SK-N-SH treated with all-trans-retinoic acid at 6 μM for 48 hours (cell line): ENCODE measurements at regions not wholly inside any gene's neighbourhood (a gene's known extent, or its start where the extent isn't known, plus 50 kb on each side); places are given as distances from the start of the nearest gene placed in this dataset.

Source experiments
- ATAC-seq: fragments of 200-7000 bp; cut with Tn5 transposase; 3 replicates; pipeline ENCODE4 v1.9.1; 2020; ENCODE audit warnings: mild to moderate bottlenecking, moderate library complexity
- ARNTL ChIP-seq: fragments of 450-650 bp; formaldehyde crosslinking; IDR thresholded peaks from 2 replicates; pipeline ENCODE4 v1.5.0; 2020; ENCODE audit warnings: low read depth, mild to moderate bottlenecking, moderate library complexity, borderline replicate concordance
- BACH2 ChIP-seq: fragments of 250-450 bp; sonication (Bioruptor Pico); IDR thresholded peaks from 2 replicates; pipeline ENCODE4 v1.9.0; 2021; ENCODE audit warnings: mild to moderate bottlenecking, borderline replicate concordance
- CREB5 ChIP-seq: fragments of 250-450 bp; sonication (Bioruptor Pico); IDR thresholded peaks from 2 replicates; pipeline ENCODE4 v1.5.1; 2020; ENCODE audit warnings: low read depth, mild to moderate bottlenecking, moderate library complexity
- CSDC2 ChIP-seq: fragments of 250-450 bp; sonication (Bioruptor Pico); IDR thresholded peaks from 2 replicates; pipeline ENCODE4 v1.5.0; 2020; ENCODE audit warnings: mild to moderate bottlenecking, moderate library complexity
- ESRRG ChIP-seq: fragments of 250-450 bp; sonication (Bioruptor Pico); IDR thresholded peaks from 2 replicates; pipeline ENCODE4 v1.6.1; 2021; ENCODE audit warnings: mild to moderate bottlenecking
- GLIS3 ChIP-seq: fragments of 250-450 bp; sonication (Bioruptor Pico); IDR thresholded peaks from 2 replicates; pipeline ENCODE4 v1.5.0; 2020; ENCODE audit warnings: mild to moderate bottlenecking, moderate library complexity
- ISL1 ChIP-seq: fragments of 250-450 bp; sonication (Bioruptor Pico); IDR thresholded peaks from 2 replicates; pipeline ENCODE4 v2.1.2; 2022; ENCODE audit warnings: mild to moderate bottlenecking, moderate library complexity
- OSR1 ChIP-seq: fragments of 250-450 bp; sonication (Bioruptor Pico); IDR thresholded peaks from 2 replicates; pipeline ENCODE4 v1.8.0; 2022; ENCODE audit warnings: moderate library complexity, mild to moderate bottlenecking, inconsistent platforms
- POU6F1 ChIP-seq: fragments of 250-450 bp; sonication (Bioruptor Pico); IDR thresholded peaks from 2 replicates; pipeline ENCODE4 v1.8.0; 2021; ENCODE audit warnings: low read depth, mild to moderate bottlenecking, moderate library complexity, borderline replicate concordance
- RARB ChIP-seq: fragments of 250-450 bp; sonication (Bioruptor Pico); IDR thresholded peaks from 2 replicates; pipeline ENCODE4 v1.8.0; 2021; ENCODE audit warnings: mild to moderate bottlenecking, moderate library complexity
- SNAI2 ChIP-seq: fragments of 250-450 bp; sonication (Bioruptor Pico); IDR thresholded peaks from 2 replicates; pipeline ENCODE4 v1.5.0; 2020; ENCODE audit warnings: mild to moderate bottlenecking, moderate library complexity
- TCF4 ChIP-seq: fragments of 250-450 bp; sonication (Bioruptor Pico); IDR thresholded peaks from 2 replicates; pipeline ENCODE4 v1.8.0; 2021; ENCODE audit warnings: mild to moderate bottlenecking, moderate library complexity, borderline replicate concordance
- TOX ChIP-seq: fragments of 250-450 bp; sonication (Bioruptor Pico); IDR thresholded peaks from 2 replicates; pipeline ENCODE4 v1.8.0; 2021; ENCODE audit warnings: mild to moderate bottlenecking, moderate library complexity, borderline replicate concordance
- ZC3H10 ChIP-seq: fragments of 250-450 bp; sonication (Bioruptor Pico); IDR thresholded peaks from 2 replicates; pipeline ENCODE4 v1.5.1; 2021; ENCODE audit warnings: mild to moderate bottlenecking, moderate library complexity
- ZFP3 ChIP-seq: fragments of 250-450 bp; sonication (Bioruptor Pico); IDR thresholded peaks from 2 replicates; pipeline ENCODE4 v1.5.0; 2020; ENCODE audit warnings: mild to moderate bottlenecking, moderate library complexity
- ZFP30 ChIP-seq: fragments of 450-650 bp; formaldehyde crosslinking; IDR thresholded peaks from 2 replicates; pipeline ENCODE4 v1.5.0; 2022; ENCODE audit warnings: mild to moderate bottlenecking, moderate library complexity
- ZNF565 ChIP-seq: fragments of 450-650 bp; formaldehyde crosslinking; conservative IDR thresholded peaks from 2 replicates; pipeline ENCODE4 v1.5.0; 2020; ENCODE audit warnings: low read depth, mild to moderate bottlenecking, moderate library complexity
- ZNF8 ChIP-seq: fragments of 450-650 bp; formaldehyde crosslinking; IDR thresholded peaks from 2 replicates; pipeline ENCODE4 v1.5.0; 2020; ENCODE audit warnings: mild to moderate bottlenecking, moderate library complexity
- TF ChIP-seq, protein P1 (sequence below): fragments of 250-450 bp; sonication (Bioruptor Pico); IDR thresholded peaks from 2 replicates; pipeline ENCODE4 v1.5.1; 2021; ENCODE audit warnings: mild to moderate bottlenecking, moderate library complexity
- TF ChIP-seq, protein P2 (sequence below): fragments of 250-450 bp; sonication (Bioruptor Pico); IDR thresholded peaks from 2 replicates; pipeline ENCODE4 v1.8.0; 2020; ENCODE audit warnings: mild to moderate bottlenecking, moderate library complexity, borderline replicate concordance
- TF ChIP-seq, protein P3 (sequence below): fragments of 250-450 bp; sonication (Bioruptor Pico); IDR thresholded peaks from 2 replicates; pipeline ENCODE4 v1.5.0; 2020; ENCODE audit warnings: mild to moderate bottlenecking, moderate library complexity

DNA sequence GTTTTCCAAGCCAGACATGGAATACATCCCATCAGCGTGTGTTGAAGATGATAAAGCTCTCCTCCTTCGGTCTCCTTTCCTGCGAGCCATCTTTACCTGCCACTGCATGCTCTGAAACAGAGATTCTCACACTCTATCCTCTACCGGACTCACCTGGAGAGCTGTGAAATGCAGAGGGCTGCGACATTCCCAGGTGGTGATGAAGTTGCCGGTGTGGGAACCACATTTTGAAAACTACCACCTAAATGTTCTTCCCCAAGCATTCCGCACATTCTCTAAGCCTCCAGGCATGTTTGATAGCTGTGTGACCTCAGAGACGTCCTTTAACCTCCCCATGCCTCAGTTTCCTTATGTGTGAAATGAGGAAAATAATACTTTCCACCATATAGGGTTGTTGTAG lies 226.2 kb upstream of the RAB6C start (continued):
- no peak for TF ChIP-seq SNAI2 (CRISPR knock-in tag)
- TF ChIP-seq CREB5 (CRISPR knock-in tag), result no peak

GRCh38 chr2:129754421-129754820 lies 225.0 kb upstream of the RAB6C start:
- ATAC-seq, result no peak
- TF ChIP-seq CREB5 (CRISPR knock-in tag) (no peak), BACH2 (CRISPR knock-in tag) (no peak), SNAI2 (CRISPR knock-in tag) (no peak), ARNTL (CRISPR knock-in tag) (no peak), ISL1 (no peak), CSDC2 (CRISPR knock-in tag) (no peak), ESRRG (CRISPR knock-in tag) (no peak), TOX (no peak), ZFP3 (CRISPR knock-in tag) (no peak)

GRCh38 chr2:129754831-129755230 lies 224.6 kb upstream of the RAB6C start:
- ATAC-seq, result no peak
- TF ChIP-seq RARB (no peak), ARNTL (CRISPR knock-in tag) (no peak), CSDC2 (CRISPR knock-in tag) (no peak), ISL1 (no peak), TOX (no peak), ZFP3 (CRISPR knock-in tag) (no peak), ZNF565 (CRISPR knock-in tag) (no peak), ZC3H10 (CRISPR knock-in tag) (no peak), GLIS3 (CRISPR knock-in tag) (no peak), ESRRG (CRISPR knock-in tag) (no peak), ZNF8 (CRISPR knock-in tag) (no peak), POU6F1 (CRISPR knock-in tag) (no peak), SNAI2 (CRISPR knock-in tag) (no peak), OSR1 (no peak), ZFP30 (CRISPR knock-in tag) (no peak), BACH2 (CRISPR knock-in tag) (no peak), TCF4 (CRISPR knock-in tag) (no peak)
- TF ChIP-seq, protein P1, sequence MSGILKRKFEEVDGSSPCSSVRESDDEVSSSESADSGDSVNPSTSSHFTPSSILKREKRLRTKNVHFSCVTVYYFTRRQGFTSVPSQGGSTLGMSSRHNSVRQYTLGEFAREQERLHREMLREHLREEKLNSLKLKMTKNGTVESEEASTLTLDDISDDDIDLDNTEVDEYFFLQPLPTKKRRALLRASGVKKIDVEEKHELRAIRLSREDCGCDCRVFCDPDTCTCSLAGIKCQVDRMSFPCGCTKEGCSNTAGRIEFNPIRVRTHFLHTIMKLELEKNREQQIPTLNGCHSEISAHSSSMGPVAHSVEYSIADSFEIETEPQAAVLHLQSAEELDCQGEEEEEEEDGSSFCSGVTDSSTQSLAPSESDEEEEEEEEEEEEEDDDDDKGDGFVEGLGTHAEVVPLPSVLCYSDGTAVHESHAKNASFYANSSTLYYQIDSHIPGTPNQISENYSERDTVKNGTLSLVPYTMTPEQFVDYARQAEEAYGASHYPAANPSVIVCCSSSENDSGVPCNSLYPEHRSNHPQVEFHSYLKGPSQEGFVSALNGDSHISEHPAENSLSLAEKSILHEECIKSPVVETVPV (CRISPR knock-in tag), result no peak
- TF ChIP-seq, protein P2, sequence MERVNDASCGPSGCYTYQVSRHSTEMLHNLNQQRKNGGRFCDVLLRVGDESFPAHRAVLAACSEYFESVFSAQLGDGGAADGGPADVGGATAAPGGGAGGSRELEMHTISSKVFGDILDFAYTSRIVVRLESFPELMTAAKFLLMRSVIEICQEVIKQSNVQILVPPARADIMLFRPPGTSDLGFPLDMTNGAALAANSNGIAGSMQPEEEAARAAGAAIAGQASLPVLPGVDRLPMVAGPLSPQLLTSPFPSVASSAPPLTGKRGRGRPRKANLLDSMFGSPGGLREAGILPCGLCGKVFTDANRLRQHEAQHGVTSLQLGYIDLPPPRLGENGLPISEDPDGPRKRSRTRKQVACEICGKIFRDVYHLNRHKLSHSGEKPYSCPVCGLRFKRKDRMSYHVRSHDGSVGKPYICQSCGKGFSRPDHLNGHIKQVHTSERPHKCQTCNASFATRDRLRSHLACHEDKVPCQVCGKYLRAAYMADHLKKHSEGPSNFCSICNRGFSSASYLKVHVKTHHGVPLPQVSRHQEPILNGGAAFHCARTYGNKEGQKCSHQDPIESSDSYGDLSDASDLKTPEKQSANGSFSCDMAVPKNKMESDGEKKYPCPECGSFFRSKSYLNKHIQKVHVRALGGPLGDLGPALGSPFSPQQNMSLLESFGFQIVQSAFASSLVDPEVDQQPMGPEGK (CRISPR knock-in tag), result no peak
- TF ChIP-seq, protein P3, sequence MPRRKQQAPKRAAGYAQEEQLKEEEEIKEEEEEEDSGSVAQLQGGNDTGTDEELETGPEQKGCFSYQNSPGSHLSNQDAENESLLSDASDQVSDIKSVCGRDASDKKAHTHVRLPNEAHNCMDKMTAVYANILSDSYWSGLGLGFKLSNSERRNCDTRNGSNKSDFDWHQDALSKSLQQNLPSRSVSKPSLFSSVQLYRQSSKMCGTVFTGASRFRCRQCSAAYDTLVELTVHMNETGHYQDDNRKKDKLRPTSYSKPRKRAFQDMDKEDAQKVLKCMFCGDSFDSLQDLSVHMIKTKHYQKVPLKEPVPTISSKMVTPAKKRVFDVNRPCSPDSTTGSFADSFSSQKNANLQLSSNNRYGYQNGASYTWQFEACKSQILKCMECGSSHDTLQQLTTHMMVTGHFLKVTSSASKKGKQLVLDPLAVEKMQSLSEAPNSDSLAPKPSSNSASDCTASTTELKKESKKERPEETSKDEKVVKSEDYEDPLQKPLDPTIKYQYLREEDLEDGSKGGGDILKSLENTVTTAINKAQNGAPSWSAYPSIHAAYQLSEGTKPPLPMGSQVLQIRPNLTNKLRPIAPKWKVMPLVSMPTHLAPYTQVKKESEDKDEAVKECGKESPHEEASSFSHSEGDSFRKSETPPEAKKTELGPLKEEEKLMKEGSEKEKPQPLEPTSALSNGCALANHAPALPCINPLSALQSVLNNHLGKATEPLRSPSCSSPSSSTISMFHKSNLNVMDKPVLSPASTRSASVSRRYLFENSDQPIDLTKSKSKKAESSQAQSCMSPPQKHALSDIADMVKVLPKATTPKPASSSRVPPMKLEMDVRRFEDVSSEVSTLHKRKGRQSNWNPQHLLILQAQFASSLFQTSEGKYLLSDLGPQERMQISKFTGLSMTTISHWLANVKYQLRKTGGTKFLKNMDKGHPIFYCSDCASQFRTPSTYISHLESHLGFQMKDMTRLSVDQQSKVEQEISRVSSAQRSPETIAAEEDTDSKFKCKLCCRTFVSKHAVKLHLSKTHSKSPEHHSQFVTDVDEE (CRISPR knock-in tag), result no peak
